Neuronal stem cell (in vitro differentiated cells): ENCODE measurements at regions not wholly inside any gene's neighbourhood (a gene's known extent, or its start where the extent isn't known, plus 50 kb on each side); places are given as distances from the start of the nearest gene placed in this dataset.

Source experiments
- DNase-seq: peaks from one replicate; pipeline ENCODE4 v3.0.0-alpha.2; 2013; ENCODE audit warnings: low spot score
- H2AFZ ChIP-seq: one replicate; pipeline ENCODE4 v1.6.1; 2013; ENCODE audit warnings: mild to moderate bottlenecking, low read length, inconsistent platforms
- H2AK5ac ChIP-seq: 2 replicates; pipeline ENCODE4 v1.6.1; 2013; ENCODE audit warnings: low read depth, mild to moderate bottlenecking, inconsistent platforms, low read length, moderate library complexity, mixed read lengths
- H2BK120ac ChIP-seq: 2 replicates; pipeline ENCODE4 v1.6.1; 2013; ENCODE audit warnings: low read depth, mild to moderate bottlenecking, inconsistent platforms, low read length, moderate library complexity, mixed read lengths
- H2BK12ac ChIP-seq: one replicate; pipeline ENCODE4 v1.6.1; 2013; ENCODE audit warnings: low read length, inconsistent platforms
- H2BK15ac ChIP-seq: 2 replicates; pipeline ENCODE4 v1.6.1; 2013; ENCODE audit warnings: mild to moderate bottlenecking, low read length, inconsistent platforms, mixed read lengths
- H2BK5ac ChIP-seq: one replicate; pipeline ENCODE4 v1.6.1; 2013; ENCODE audit warnings: inconsistent platforms, mild to moderate bottlenecking, low read length, moderate library complexity
- H3K14ac ChIP-seq: one replicate; pipeline ENCODE4 v1.6.1; 2013; ENCODE audit warnings: low read length, inconsistent platforms
- H3K18ac ChIP-seq: 2 replicates; pipeline ENCODE4 v1.6.1; 2013; ENCODE audit warnings: low read length, inconsistent platforms
- H3K23ac ChIP-seq: 2 replicates; pipeline ENCODE4 v1.6.1; 2013; ENCODE audit warnings: low read depth, mild to moderate bottlenecking, mixed read lengths, low read length, inconsistent platforms; ENCODE audit not compliant: poor library complexity
- H3K27ac ChIP-seq: replicated peaks from 3 replicates; pipeline ENCODE4 v1.5.1; 2013; ENCODE audit warnings: low read length, inconsistent platforms
- H3K27me3 ChIP-seq, 3 experiments: 2 replicates each; pipeline ENCODE4 v1.6.1; 2013; ENCODE audit warnings: low read length in 3 of 3, mild to moderate bottlenecking in 2 of 3, inconsistent platforms in 1 of 3, low read depth in 1 of 3, mixed read lengths in 1 of 3, moderate library complexity in 1 of 3; ENCODE audit not compliant: control insufficient read depth in 3 of 3, insufficient read depth in 3 of 3
- H3K36me3 ChIP-seq, 2 donors: replicated peaks in 1 of 2; 2 replicates each; pipeline ENCODE4 v1.6.1; 2013; ENCODE audit warnings: low read length in 2 of 2; ENCODE audit not compliant: control insufficient read depth in 2 of 2, insufficient read depth in 2 of 2
- H3K4ac ChIP-seq: 2 replicates; pipeline ENCODE4 v1.6.1; 2013; ENCODE audit warnings: inconsistent platforms, mild to moderate bottlenecking, low read length, moderate library complexity
- H3K4me1 ChIP-seq, 2 donors: 1 replicate in 1 of 2; 2 replicates in 1 of 2; pipeline ENCODE4 v1.6.1; 2013; ENCODE audit warnings: low read length in 2 of 2, low read depth in 1 of 2; ENCODE audit not compliant: control insufficient read depth in 2 of 2, insufficient read depth in 1 of 2
- H3K4me2 ChIP-seq: one replicate; pipeline ENCODE4 v1.6.1; 2013; ENCODE audit warnings: mild to moderate bottlenecking, low read length, inconsistent platforms; ENCODE audit not compliant: insufficient read depth, poor library complexity, severe bottlenecking
- H3K4me3 ChIP-seq, 2 donors: 2 replicates each; pipeline ENCODE4 v1.5.1; 2013; ENCODE audit warnings: low read length in 2 of 2, mild to moderate bottlenecking in 2 of 2, inconsistent platforms in 1 of 2, moderate library complexity in 1 of 2
- H3K79me1 ChIP-seq: one replicate; pipeline ENCODE4 v1.6.1; 2013; ENCODE audit warnings: low read depth, mild to moderate bottlenecking, inconsistent platforms, low read length, moderate library complexity
- H3K9ac ChIP-seq: one replicate; pipeline ENCODE4 v1.6.1; 2013; ENCODE audit warnings: mild to moderate bottlenecking, low read depth, low read length, inconsistent platforms; ENCODE audit not compliant: poor library complexity
- H3K9me3 ChIP-seq, 2 donors: replicated peaks in 1 of 2; 2 replicates each; pipeline versions ENCODE3 to v1.6.1; 2013; ENCODE audit warnings: low read length in 2 of 2, mild to moderate bottlenecking in 2 of 2, inconsistent platforms in 1 of 2, low read depth in 1 of 2, mixed read lengths in 1 of 2, moderate library complexity in 1 of 2; ENCODE audit not compliant: control insufficient read depth in 2 of 2, insufficient read depth in 1 of 2
- H4K8ac ChIP-seq: one replicate; pipeline ENCODE4 v1.6.1; 2013; ENCODE audit warnings: low read depth, mild to moderate bottlenecking, inconsistent platforms, low read length, moderate library complexity
- H4K91ac ChIP-seq: one replicate; pipeline ENCODE4 v1.6.1; 2013; ENCODE audit warnings: low read length, low read depth, mild to moderate bottlenecking, inconsistent platforms; ENCODE audit not compliant: poor library complexity
- WGBS, 2 donors: extraction: QIAGEN DNeasy Blood & Tissue Kit; methylation state at CpG; one replicate each; pipeline ENCODE4 v1.1.7; 2013; ENCODE audit warnings: missing lambda C conversion rate in 2 of 2, mixed read lengths in 1 of 2; ENCODE audit not compliant: insufficient read length in 2 of 2, insufficient replicate concordance in 1 of 2; ENCODE audit errors: extremely low coverage in 2 of 2; 5-methylcytosine and 5-hydroxymethylcytosine counted together

DNA sequence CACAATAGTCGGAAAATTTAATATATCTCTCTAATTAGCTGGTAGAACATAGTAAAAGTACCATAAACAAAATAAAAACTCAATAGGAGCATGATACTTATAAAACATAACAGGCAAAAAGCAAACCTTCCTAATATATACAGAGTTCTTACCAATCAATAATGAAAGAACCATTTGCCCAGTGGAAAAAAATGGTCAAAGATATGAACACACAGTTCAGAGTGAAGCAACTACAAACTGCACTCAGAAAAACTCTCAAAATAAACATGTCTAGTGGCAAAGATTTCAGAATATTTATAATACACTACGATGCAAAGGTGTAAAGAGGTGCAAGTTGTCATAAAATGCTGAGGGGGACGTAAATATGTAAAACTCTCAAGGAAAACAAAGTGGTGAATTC is 576.2 kb upstream of the CTNND2 start:
- Histone ChIP-seq H3K23ac (no peak overlapping the region), H3K9me3 (no peaks in the 10 kb centered on the region), H3K4me1 (no peaks in the 10 kb centered on the region), H2AK5ac (no peak overlapping the region), H3K36me3 (no peaks in the 10 kb centered on the region), H3K27me3 (no peaks in the 10 kb centered on the region), H3K27ac (no peak overlapping the region), H3K79me1 (no peaks in the 10 kb centered on the region), H3K4ac (no peak overlapping the region), H4K91ac (no peak overlapping the region), H2BK5ac (no peak overlapping the region), H3K14ac (no peak overlapping the region), H3K4me3 (no peak overlapping the region), H3K9ac (no peak overlapping the region), H3K4me2 (no peak overlapping the region), H3K18ac (no peak overlapping the region), H2BK12ac (no peak overlapping the region), H4K8ac (no peak overlapping the region), H2AFZ (no peak overlapping the region), H2BK120ac (no peak overlapping the region), H2BK15ac (no peak overlapping the region)
- WGBS, 2 donors = no CpG with 5 or more reads among the region's 3 CpGs
- no peak for DNase-seq

DNA sequence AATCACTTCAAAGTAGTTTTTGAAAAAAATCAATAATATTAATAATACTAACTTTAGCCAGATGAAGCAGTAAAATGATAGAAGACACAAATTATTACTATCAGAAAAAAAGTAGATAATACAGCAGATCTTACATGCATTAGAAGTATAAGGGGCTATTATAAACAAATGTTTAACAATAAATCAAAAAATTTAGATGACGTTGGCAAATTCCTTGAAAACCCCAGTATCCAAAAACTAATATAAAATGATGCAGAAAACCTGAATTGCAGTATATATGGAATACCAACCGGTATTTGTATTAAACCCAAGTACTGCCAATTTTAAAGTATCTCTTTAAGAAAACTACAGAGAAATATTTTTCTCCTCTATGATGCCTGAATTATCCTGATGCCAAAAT is 573.3 kb upstream of the CTNND2 start:
- WGBS, 2 donors = no CpG with 5 or more reads among the region's 2 CpGs
- H2BK5ac ChIP-seq = no peak overlapping the region
- no peak overlapping the region for H3K9ac ChIP-seq

DNA sequence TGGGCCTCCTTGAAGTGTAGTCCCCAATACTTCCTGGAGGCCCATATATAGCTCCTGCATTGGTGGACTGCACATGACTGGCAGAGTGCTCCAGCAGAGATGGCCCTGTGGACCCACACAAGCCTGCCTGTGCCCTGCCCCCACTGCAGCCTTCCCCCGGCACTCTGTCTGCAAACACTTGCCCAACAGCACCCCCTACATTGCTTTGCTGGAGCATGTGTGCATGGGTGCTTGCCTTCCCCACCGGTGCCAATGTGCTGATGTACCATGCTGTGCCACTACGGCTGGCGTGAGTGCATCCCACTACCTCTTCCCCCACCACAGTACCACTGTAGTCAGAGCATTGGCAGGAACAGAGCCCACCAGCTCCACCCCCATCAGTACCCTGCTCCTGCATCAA is 563.6 kb upstream of the CTNND2 start:
- no CpG with 5 or more reads among the region's 4 CpGs for WGBS, 2 donors
- no peak overlapping the region for H4K91ac ChIP-seq
- H3K4me3 ChIP-seq = no peak overlapping the region
- no peaks in the 10 kb centered on the region for H3K27me3 ChIP-seq
- H2BK120ac ChIP-seq = no peak overlapping the region
- no peak overlapping the region for H4K8ac ChIP-seq
- H3K79me1 ChIP-seq = no peaks in the 10 kb centered on the region
- H3K18ac ChIP-seq = no peak overlapping the region
- no peak overlapping the region for H3K4me2 ChIP-seq
- H3K9me3 ChIP-seq = peaks cover 0 to 2% of the 10 kb centered on the region in 2 donors
- no peak overlapping the region for H3K27ac ChIP-seq
- no peak overlapping the region for H2BK15ac ChIP-seq
- H2AK5ac ChIP-seq = peak overlapping the region; percentile 46
- no peak overlapping the region for H2BK5ac ChIP-seq
- H3K4ac ChIP-seq = no peak overlapping the region
- H2AFZ ChIP-seq = no peak overlapping the region
- H3K4me1 ChIP-seq = no peaks in the 10 kb centered on the region
- H3K14ac ChIP-seq = no peak overlapping the region
- no peak overlapping the region for H3K9ac ChIP-seq
- H2BK12ac ChIP-seq = no peak overlapping the region
- no peak overlapping the region for H3K23ac ChIP-seq
- H3K36me3 ChIP-seq = no peaks in the 10 kb centered on the region
- DNase-seq = no peak

More for the DNA sequence above, 573.3 kb upstream of the CTNND2 start:
- no peak overlapping the region for H3K4ac ChIP-seq
- H3K4me1 ChIP-seq = no peaks in the 10 kb centered on the region
- no peaks in the 10 kb centered on the region for H3K36me3 ChIP-seq
- no peak for DNase-seq
- no peak overlapping the region for H2AK5ac ChIP-seq
- no peak overlapping the region for H2BK120ac ChIP-seq
- H4K8ac ChIP-seq = no peak overlapping the region
- H3K9me3 ChIP-seq = no peaks in the 10 kb centered on the region
- no peak overlapping the region for H4K91ac ChIP-seq
- no peak overlapping the region for H3K14ac ChIP-seq
- H2BK15ac ChIP-seq = no peak overlapping the region
- no peak overlapping the region for H3K4me3 ChIP-seq
- no peak overlapping the region for H2AFZ ChIP-seq
- no peak overlapping the region for H3K23ac ChIP-seq
- H3K79me1 ChIP-seq = no peaks in the 10 kb centered on the region
- H3K27me3 ChIP-seq = no peaks in the 10 kb centered on the region
- no peak overlapping the region for H3K18ac ChIP-seq
- no peak overlapping the region for H2BK12ac ChIP-seq
- H3K27ac ChIP-seq = no peak overlapping the region
- no peak overlapping the region for H3K4me2 ChIP-seq

DNA sequence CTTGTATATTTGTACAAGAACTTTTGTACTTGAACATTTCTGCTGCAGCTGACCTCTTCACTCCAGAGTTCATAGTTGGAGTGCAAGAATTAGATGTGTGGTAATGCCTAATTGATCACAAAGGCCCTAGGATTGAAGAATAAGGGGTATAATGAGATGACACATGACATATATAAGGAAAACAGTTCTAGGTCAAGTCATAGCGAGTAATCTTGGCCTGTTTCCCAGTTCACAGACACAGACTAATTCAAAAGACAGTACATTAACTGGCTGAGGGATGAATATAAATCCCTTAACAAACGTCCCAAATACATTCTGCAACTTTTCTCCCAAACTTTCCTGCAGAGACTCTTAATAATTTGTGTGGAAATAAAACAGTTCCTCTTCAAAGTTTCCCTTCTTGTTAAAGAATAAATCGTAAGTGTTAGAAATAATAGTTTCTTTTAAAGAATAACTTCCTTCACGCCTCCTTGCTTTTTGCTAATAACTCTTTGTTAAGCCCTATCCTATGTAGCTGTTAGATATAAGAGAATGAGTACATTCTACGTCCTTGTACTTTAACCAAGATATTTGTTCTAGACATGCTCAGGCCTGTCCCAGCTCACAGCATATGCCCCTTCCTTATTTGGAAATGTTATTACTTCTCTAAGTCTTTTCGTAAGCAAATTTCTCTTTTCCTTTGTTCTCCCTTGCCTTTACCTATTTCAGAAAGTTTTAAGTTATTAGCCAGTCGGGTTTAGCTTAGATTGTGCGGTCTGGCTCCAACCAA is 556.4 kb upstream of the CTNND2 start:
- Histone ChIP-seq H2BK12ac (no peak overlapping the region), H3K9me3 (no peaks in the 10 kb centered on the region), H3K27ac (no peak overlapping the region), H3K27me3 (no peaks in the 10 kb centered on the region), H3K18ac (no peak overlapping the region), H4K91ac (no peak overlapping the region), H2BK120ac (no peak overlapping the region), H3K4me3 (no peak overlapping the region), H3K36me3 (no peaks in the 10 kb centered on the region), H3K4me2 (no peak overlapping the region), H2BK15ac (no peak overlapping the region), H2AK5ac (no peak overlapping the region), H4K8ac (no peak overlapping the region), H3K14ac (no peak overlapping the region), H3K79me1 (no peaks in the 10 kb centered on the region), H3K4ac (no peak overlapping the region), H3K23ac (no peak overlapping the region), H3K4me1 (no peaks in the 10 kb centered on the region), H2BK5ac (no peak overlapping the region), H3K9ac (no peak overlapping the region), H2AFZ (no peak overlapping the region)
- DNase-seq = no peak
- no CpG with 5 or more reads among the region's 8 CpGs for WGBS, 2 donors
